NCI-H1092 (cell line): ENCODE measurements at regions not wholly inside any gene's neighbourhood (a gene's known extent, or its start where the extent isn't known, plus 50 kb on each side); places are given as distances from the start of the nearest gene placed in this dataset.
A peak's percentile ranks its signal among the peaks of the same experiment; 100 is the strongest.
"Not testable (repeated sequence)": the region's sequence is repeated elsewhere in the genome, so short reads cannot be mapped to it uniquely, and the experiment has no call there.

Source experiments
- DNase-seq: peaks from one replicate; lab custom pipeline; 2025; lab: John Stamatoyannopoulos, UW

GRCh38 chr1:212495766-212496494, 63.2 kb downstream of the NENF start:
- DNase-seq = no peak

GRCh38 chr1:212496682-212497081, 64.0 kb downstream of the NENF start:
- no peak for DNase-seq

GRCh38 chr1:212497553-212497952, 64.8 kb downstream of the NENF start:
- no peak for DNase-seq

- peak; percentile 31 for DNase-seq
Observed at GRCh38 chr1:212498283-212499040, 65.7 kb downstream of the NENF start.

- DNase-seq = no peak
Observed at GRCh38 chr1:212500351-212500750, 67.6 kb downstream of the NENF start.

- no peak for DNase-seq
Observed at GRCh38 chr1:212500983-212501382, 68.3 kb downstream of the NENF start.

GRCh38 chr1:212503714-212504113, 71.0 kb downstream of the NENF start:
- DNase-seq = no peak

- no peak for DNase-seq
Observed at GRCh38 chr1:212504171-212504803, 71.6 kb downstream of the NENF start.

- no peak for DNase-seq
Observed at GRCh38 chr1:212506666-212507065, 73.9 kb downstream of the NENF start.

GRCh38 chr1:212507369-212507768, 74.6 kb downstream of the NENF start:
- DNase-seq = no peak

GRCh38 chr1:212512816-212513559, 80.3 kb downstream of the NENF start:
- peak; percentile 27 for DNase-seq

GRCh38 chr1:212513586-212513985, 80.9 kb downstream of the NENF start:
- DNase-seq = peak; percentile 22

- DNase-seq = peak; percentile 63
Observed at GRCh38 chr1:212514056-212514614, 81.4 kb downstream of the NENF start.

- DNase-seq = no peak
Observed at GRCh38 chr1:212514782-212515181, 82.1 kb downstream of the NENF start.

- DNase-seq = no peak
Observed at GRCh38 chr1:212515329-212515760, 82.6 kb downstream of the NENF start.

GRCh38 chr1:212516012-212516411, 83.3 kb downstream of the NENF start:
- DNase-seq = not testable (repeated sequence)

- peak; percentile 32 for DNase-seq
Observed at GRCh38 chr1:212518188-212519054, 85.7 kb downstream of the NENF start.

GRCh38 chr1:212519131-212519530, 86.4 kb downstream of the NENF start:
- DNase-seq = no peak

GRCh38 chr1:212520299-212520698, 87.6 kb downstream of the NENF start:
- no peak for DNase-seq

GRCh38 chr1:212520746-212521145, 87.8 kb upstream of the ATF3 start:
- DNase-seq = no peak
